B cell (primary cell): ENCODE measurements at regions not wholly inside any gene's neighbourhood (a gene's known extent, or its start where the extent isn't known, plus 50 kb on each side); places are given as distances from the start of the nearest gene placed in this dataset.

Experiments
- CTCF ChIP-seq: fragments of 200-600 bp; IDR thresholded peaks from one replicate; pipeline ENCODE4 v1.8.0; 2022; ENCODE audit warnings: antibody characterized with exemption, mild to moderate bottlenecking
- EZH2 ChIP-seq: IDR thresholded peaks from 2 replicates; pipeline ENCODE4 v1.6.1; 2012; ENCODE audit warnings: borderline replicate concordance, low read depth, mild to moderate bottlenecking, moderate library complexity, low read length; ENCODE audit not compliant: insufficient read depth, poor library complexity, severe bottlenecking

GRCh38 chr12:94795520-94795919, 145.2 kb upstream of the TMCC3 start:
- TF ChIP-seq CTCF (no peak), EZH2 (no peak)
